HEK293 (cell line): ENCODE measurements at regions not wholly inside any gene's neighbourhood (a gene's known extent, or its start where the extent isn't known, plus 50 kb on each side); places are given as distances from the start of the nearest gene placed in this dataset.

ENCODE experiments used
- CTCF ChIA-PET: fragments of 350-600 bp; formaldehyde crosslinking; extraction: SDS; loops from one replicate; lab custom pipeline; 2021; ENCODE audit warnings: antibody characterized with exemption; lab: Yijun Ruan, JAX
- POLR2A ChIA-PET: fragments of 300-600 bp; formaldehyde crosslinking; extraction: SDS; loops from one replicate; lab custom pipeline; 2020; ENCODE audit warnings: antibody characterized with exemption, inconsistent platforms; lab: Yijun Ruan, JAX
- H3K27ac ChIP-seq: fragments of 200-500 bp; sonication (Bioruptor generic); 2 replicates; pipeline ENCODE4 v1.5.1; 2014; ENCODE audit warnings: low read depth, low read length, control low read depth, inconsistent platforms; ENCODE audit errors: extremely low read depth
- H3K36me3 ChIP-seq, 2 experiments: fragments of 200-500 bp in 1 of 2; sonication (Bioruptor generic) in 1 of 2; 1 replicate in 1 of 2; 2 replicates in 1 of 2; pipeline ENCODE4 v1.5.1; 2014 to 2017; ENCODE audit warnings: inconsistent platforms in 2 of 2, low read length in 2 of 2; ENCODE audit not compliant: control insufficient read depth in 2 of 2, insufficient read depth in 1 of 2
- H3K4me1 ChIP-seq: fragments of 200-500 bp; sonication (Bioruptor generic); 2 replicates; pipeline ENCODE4 v1.5.1; 2014; ENCODE audit warnings: mild to moderate bottlenecking, low read length, inconsistent platforms; ENCODE audit not compliant: control insufficient read depth, insufficient read depth
- H3K4me3 ChIP-seq: 2 replicates; pipeline ENCODE4 v1.5.1; 2011; ENCODE audit warnings: low read depth, mild to moderate bottlenecking, control low read depth, low read length, moderate library complexity
- H3K9me3 ChIP-seq: fragments of 200-500 bp; sonication (Bioruptor generic); 2 replicates; pipeline ENCODE4 v1.5.1; 2014; ENCODE audit warnings: low read depth, low read length, inconsistent platforms; ENCODE audit not compliant: control insufficient read depth, insufficient read depth
- BCL6B ChIP-seq: fragments of 450-650 bp; formaldehyde crosslinking; IDR thresholded peaks from 2 replicates; pipeline ENCODE4 v1.5.1; 2017; ENCODE audit warnings: missing biosample characterization, missing genetic modification characterization
- GLIS1 ChIP-seq: fragments of 450-650 bp; formaldehyde crosslinking; IDR thresholded peaks from 2 replicates; pipeline ENCODE4 v1.5.1; 2016; ENCODE audit warnings: missing biosample characterization, missing genetic modification characterization
- MYNN ChIP-seq: fragments of 450-650 bp; formaldehyde crosslinking; IDR thresholded peaks from 2 replicates; pipeline ENCODE4 v1.5.1; 2016; ENCODE audit warnings: missing biosample characterization, missing genetic modification characterization, borderline replicate concordance
- SALL2 ChIP-seq: fragments of 450-650 bp; formaldehyde crosslinking; IDR thresholded peaks from 2 replicates; pipeline ENCODE4 v1.5.0; 2017; ENCODE audit warnings: missing biosample characterization, mild to moderate bottlenecking, missing genetic modification characterization, borderline replicate concordance
- SCRT2 ChIP-seq: fragments of 450-650 bp; formaldehyde crosslinking; IDR thresholded peaks from 2 replicates; pipeline ENCODE4 v1.5.1; 2016; ENCODE audit warnings: missing biosample characterization, missing genetic modification characterization
- SETDB1 ChIP-seq: IDR thresholded peaks from one replicate; pipeline ENCODE4 v1.6.1; 2017; ENCODE audit warnings: mild to moderate bottlenecking, low read length, moderate library complexity, mixed read lengths; ENCODE audit not compliant: insufficient read length
- TRIM28 ChIP-seq: IDR thresholded peaks from 2 replicates; pipeline ENCODE4 v1.6.1; 2011; ENCODE audit warnings: low read length, control low read depth, borderline replicate concordance
- ZBTB17 ChIP-seq: fragments of 450-650 bp; formaldehyde crosslinking; IDR thresholded peaks from 2 replicates; pipeline ENCODE4 v1.5.1; 2016; ENCODE audit warnings: missing biosample characterization, missing genetic modification characterization
- ZIC2 ChIP-seq: fragments of 450-650 bp; formaldehyde crosslinking; IDR thresholded peaks from 2 replicates; pipeline ENCODE4 v1.5.1; 2016; ENCODE audit warnings: missing biosample characterization, missing genetic modification characterization
- ZNF10 ChIP-seq: fragments of 450-650 bp; formaldehyde crosslinking; IDR thresholded peaks from 2 replicates; pipeline ENCODE4 v1.5.1; 2017; ENCODE audit warnings: missing biosample characterization, missing genetic modification characterization
- ZNF112 ChIP-seq: fragments of 450-650 bp; formaldehyde crosslinking; IDR thresholded peaks from 2 replicates; pipeline ENCODE4 v1.5.0; 2017; ENCODE audit warnings: missing biosample characterization, missing genetic modification characterization
- ZNF157 ChIP-seq: fragments of 450-650 bp; formaldehyde crosslinking; IDR thresholded peaks from 2 replicates; pipeline ENCODE4 v1.5.1; 2016; ENCODE audit warnings: missing biosample characterization, missing genetic modification characterization
- ZNF19 ChIP-seq: fragments of 450-650 bp; formaldehyde crosslinking; IDR thresholded peaks from 2 replicates; pipeline ENCODE4; 2016; ENCODE audit warnings: missing biosample characterization, missing genetic modification characterization, low read depth
- ZNF354C ChIP-seq: fragments of 450-650 bp; formaldehyde crosslinking; IDR thresholded peaks from 2 replicates; pipeline ENCODE4 v1.5.1; 2016; ENCODE audit warnings: missing biosample characterization, missing genetic modification characterization, low read depth, borderline replicate concordance
- ZNF510 ChIP-seq: fragments of 450-650 bp; formaldehyde crosslinking; IDR thresholded peaks from 2 replicates; pipeline ENCODE4 v1.5.1; 2018; ENCODE audit warnings: mild to moderate bottlenecking, missing genetic modification characterization, missing biosample characterization; ENCODE audit not compliant: insufficient replicate concordance
- ZNF701 ChIP-seq: fragments of 450-650 bp; formaldehyde crosslinking; IDR thresholded peaks from 2 replicates; pipeline ENCODE4 v1.5.1; 2016; ENCODE audit warnings: missing biosample characterization, missing genetic modification characterization
- ZNF747 ChIP-seq: fragments of 450-650 bp; formaldehyde crosslinking; IDR thresholded peaks from 2 replicates; pipeline ENCODE4 v1.5.1; 2016; ENCODE audit warnings: missing biosample characterization, missing genetic modification characterization
- ZNF830 ChIP-seq: fragments of 450-650 bp; IDR thresholded peaks from 2 replicates; pipeline ENCODE4 v1.5.0; 2018; ENCODE audit warnings: missing biosample characterization, missing genetic modification characterization, low read depth, mild to moderate bottlenecking, moderate library complexity
- TF ChIP-seq, protein P1 (sequence below): fragments of 450-650 bp; formaldehyde crosslinking; IDR thresholded peaks from 2 replicates; pipeline ENCODE4 v1.5.1; 2016; ENCODE audit warnings: missing biosample characterization, missing genetic modification characterization

DNA sequence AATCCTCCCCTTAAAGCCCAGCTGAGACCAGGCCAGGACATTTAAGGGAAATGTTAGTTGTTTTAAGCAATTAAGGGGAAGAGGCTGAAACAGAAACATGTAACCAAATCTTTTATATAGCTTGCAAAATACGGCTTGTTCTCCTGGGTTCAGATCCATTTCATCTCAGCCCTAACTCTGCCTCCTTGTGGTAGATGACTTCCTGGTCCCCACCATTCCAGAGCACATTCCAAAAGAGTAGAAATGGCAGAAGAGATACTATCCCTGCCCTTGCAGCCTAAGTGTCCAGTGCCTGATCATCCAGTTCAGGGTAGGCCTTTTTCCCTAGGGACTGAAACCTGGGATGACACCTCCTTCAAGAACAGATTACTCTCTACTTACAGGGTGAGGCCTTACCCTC is 266.2 kb upstream of the VEPH1 start:
- Histone ChIP-seq H3K4me3 (no peak overlapping the region), H3K36me3 (no peaks in the 10 kb centered on the region), H3K9me3 (no peaks in the 10 kb centered on the region), H3K27ac (no peak overlapping the region), H3K4me1 (no peaks in the 10 kb centered on the region)
- CTCF ChIA-PET = interaction anchor here (0.7 kb wide), 1 partner anchor 210 kb away, joined by 3 read pairs; no protein-coding TSS in a partner anchor
- TF ChIP-seq ZNF157 (tag by site-specific recombination) = no peak
- TF ChIP-seq TRIM28 = no peak
- POLR2A ChIA-PET = no interaction called here

- no peaks in the 10 kb centered on the region for H3K9me3 ChIP-seq
- no peak overlapping the region for H3K27ac ChIP-seq
- TF ChIP-seq BCL6B (tag by site-specific recombination) (peak; percentile 86), ZNF354C (tag by site-specific recombination) (no peak)
- no peaks in the 10 kb centered on the region for H3K4me1 ChIP-seq
- H3K4me3 ChIP-seq = no peak overlapping the region
- ChIA-PET CTCF (interaction anchor here (0.6 to 1.3 kb wide), 3 partner anchors 13 to 506 kb away, joined by 3 to 4 read pairs (median 3); no protein-coding TSS in a partner anchor), POLR2A (no interaction called here)
- H3K36me3 ChIP-seq = no peaks in the 10 kb centered on the region
These were observed 264.4 kb upstream of the VEPH1 start for GRCh38 chr3:157767607-157768006.

- Histone ChIP-seq H3K27ac (no peak overlapping the region), H3K9me3 (no peaks in the 10 kb centered on the region), H3K36me3 (no peaks in the 10 kb centered on the region), H3K4me1 (no peaks in the 10 kb centered on the region), H3K4me3 (no peak overlapping the region)
- TF ChIP-seq ZIC2 (tag by site-specific recombination) = no peak
- no peak for TF ChIP-seq SCRT2 (tag by site-specific recombination)
- TF ChIP-seq ZNF10 (tag by site-specific recombination) = peak; percentile 78
- no peak for TF ChIP-seq SALL2 (tag by site-specific recombination)
- no peak for TF ChIP-seq SETDB1
- TF ChIP-seq ZBTB17 (tag by site-specific recombination) = no peak
- ChIA-PET POLR2A (no interaction called here), CTCF (no interaction called here)
These were observed 260.4 kb upstream of the VEPH1 start for GRCh38 chr3:157763644-157764043.

DNA sequence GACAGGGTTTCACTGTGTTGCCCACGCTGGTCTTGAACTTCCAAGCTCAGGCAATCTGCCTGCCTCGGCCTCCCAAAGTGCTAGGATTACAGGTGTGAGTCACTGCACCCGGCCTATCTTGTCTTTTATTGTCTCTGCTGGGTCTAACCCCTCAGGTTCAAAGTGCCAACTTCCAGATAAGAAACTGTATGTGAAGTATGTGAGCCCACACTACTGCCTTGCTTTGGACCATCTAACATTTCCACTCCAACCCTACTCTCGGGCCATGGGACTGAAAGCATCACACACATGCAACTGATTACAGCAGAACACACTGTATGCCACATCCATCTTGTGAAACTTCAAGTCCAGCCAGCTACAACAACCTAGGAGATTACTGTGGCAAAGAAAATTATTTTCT is 256.1 kb upstream of the VEPH1 start:
- CTCF ChIA-PET = no interaction called here
- no peak for TF ChIP-seq ZNF19 (tag by site-specific recombination)
- TF ChIP-seq ZNF112 (tag by site-specific recombination) = no peak
- TF ChIP-seq GLIS1 (tag by site-specific recombination) = no peak
- TF ChIP-seq ZNF701 (tag by site-specific recombination) = no peak
- TF ChIP-seq ZNF830 (tag by site-specific recombination) = no peak
- TF ChIP-seq ZNF747 (tag by site-specific recombination) = no peak
- TF ChIP-seq ZNF510 (tag by site-specific recombination) = no peak
- TF ChIP-seq MYNN (tag by site-specific recombination) = no peak
- TF ChIP-seq, protein P1, sequence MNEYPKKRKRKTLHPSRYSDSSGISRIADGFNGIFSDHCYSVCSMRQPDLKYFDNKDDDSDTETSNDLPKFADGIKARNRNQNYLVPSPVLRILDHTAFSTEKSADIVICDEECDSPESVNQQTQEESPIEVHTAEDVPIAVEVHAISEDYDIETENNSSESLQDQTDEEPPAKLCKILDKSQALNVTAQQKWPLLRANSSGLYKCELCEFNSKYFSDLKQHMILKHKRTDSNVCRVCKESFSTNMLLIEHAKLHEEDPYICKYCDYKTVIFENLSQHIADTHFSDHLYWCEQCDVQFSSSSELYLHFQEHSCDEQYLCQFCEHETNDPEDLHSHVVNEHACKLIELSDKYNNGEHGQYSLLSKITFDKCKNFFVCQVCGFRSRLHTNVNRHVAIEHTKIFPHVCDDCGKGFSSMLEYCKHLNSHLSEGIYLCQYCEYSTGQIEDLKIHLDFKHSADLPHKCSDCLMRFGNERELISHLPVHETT (tag by site-specific recombination) = no peak
- TF ChIP-seq, all 188 proteins: peak for 0
- POLR2A ChIA-PET = no interaction called here
- Histone ChIP-seq H3K9me3 (no peaks in the 10 kb centered on the region), H3K4me1 (no peaks in the 10 kb centered on the region), H3K36me3 (no peaks in the 10 kb centered on the region), H3K4me3 (no peak overlapping the region), H3K27ac (no peak overlapping the region)
